ENCODE measurements at regions not wholly inside any gene's neighbourhood (a gene's known extent, or its start where the extent isn't known, plus 50 kb on each side); places are given as distances from the start of the nearest gene placed in this dataset.

- H3K4me1 Mint-ChIP-seq = peaks cover 1 to 7% (median 6%) of the 10 kb centered on the region in 3 donors
- H3K36me3 Mint-ChIP-seq = peaks cover 0 to 4% (median 0%) of the 10 kb centered on the region in 3 donors
- Histone ChIP-seq H3K27me3 (ENCODE audit: insufficient read depth, low read length, poor library complexity, severe bottlenecking) (no peaks in the 10 kb centered on the region), H3K9me3 (ENCODE audit: low read length) (no peaks in the 10 kb centered on the region), H3K36me3 (ENCODE audit: insufficient read depth, low read length) (no peaks in the 10 kb centered on the region), H3K4me1 (ENCODE audit: insufficient read depth, low read length) (no peaks in the 10 kb centered on the region), H3K27ac (ENCODE audit: low read depth, low read length) (no peak overlapping the region), H3K4me3 (ENCODE audit: low read length) (no peak overlapping the region)
- POLR2A ChIA-PET = no interaction called here
- no peaks in the 10 kb centered on the region for H3K27me3 Mint-ChIP-seq
- H3K4me3 Mint-ChIP-seq = no peak overlapping the region
- no peak overlapping the region for H3K27ac Mint-ChIP-seq
- CTCF ChIA-PET = no interaction called here
- no peak for DNase-seq
- H3K9me3 Mint-ChIP-seq = peaks cover 5 to 22% (median 12%) of the 10 kb centered on the region in 5 donors
Observed at GRCh38 chr5:25567881-25568280, 923.1 kb upstream of the CDH10 start.

- no peaks in the 10 kb centered on the region for H3K4me1 Mint-ChIP-seq
- H3K27me3 Mint-ChIP-seq = no peaks in the 10 kb centered on the region
- Histone ChIP-seq H3K4me3 (ENCODE audit: low read length) (no peak overlapping the region), H3K4me1 (ENCODE audit: insufficient read depth, low read length) (no peaks in the 10 kb centered on the region), H3K36me3 (ENCODE audit: insufficient read depth, low read length) (no peaks in the 10 kb centered on the region), H3K27me3 (ENCODE audit: insufficient read depth, low read length, poor library complexity, severe bottlenecking) (no peaks in the 10 kb centered on the region), H3K27ac (ENCODE audit: low read depth, low read length) (no peak overlapping the region), H3K9me3 (ENCODE audit: low read length) (no peaks in the 10 kb centered on the region)
- H3K4me3 Mint-ChIP-seq = no peak overlapping the region
- no peak for DNase-seq
- CTCF ChIA-PET = no interaction called here
- peaks cover 5 to 16% (median 14%) of the 10 kb centered on the region in 5 donors for H3K9me3 Mint-ChIP-seq
- POLR2A ChIA-PET = no interaction called here
- no peak overlapping the region for H3K27ac Mint-ChIP-seq
- no peaks in the 10 kb centered on the region for H3K36me3 Mint-ChIP-seq
Observed at GRCh38 chr5:25562656-25563055, 917.9 kb upstream of the CDH10 start.

GRCh38 chr5:25554077-25554476 is 909.3 kb upstream of the CDH10 start:
- H3K27me3 ChIP-seq (ENCODE audit: insufficient read depth, low read length, poor library complexity, severe bottlenecking) = no peaks in the 10 kb centered on the region
- H3K27ac ChIP-seq (ENCODE audit: low read depth, low read length) = no peak overlapping the region
- POLR2A ChIA-PET = no interaction called here
- Mint-ChIP-seq H3K27ac (no peak overlapping the region), H3K36me3 (no peaks in the 10 kb centered on the region), H3K4me1 (no peaks in the 10 kb centered on the region), H3K9me3 (peaks cover 0 to 22% (median 6%) of the 10 kb centered on the region in 5 donors), H3K4me3 (no peak overlapping the region), H3K27me3 (no peaks in the 10 kb centered on the region)
- no peaks in the 10 kb centered on the region for H3K4me1 ChIP-seq (ENCODE audit: insufficient read depth, low read length)
- H3K36me3 ChIP-seq (ENCODE audit: insufficient read depth, low read length) = no peaks in the 10 kb centered on the region
- no peak for DNase-seq
- CTCF ChIA-PET = no interaction called here
- no peaks in the 10 kb centered on the region for H3K9me3 ChIP-seq (ENCODE audit: low read length)
- H3K4me3 ChIP-seq (ENCODE audit: low read length) = no peak overlapping the region

- CTCF ChIA-PET = no interaction called here
- no peak overlapping the region for H3K27ac ChIP-seq (ENCODE audit: low read depth, low read length)
- no peaks in the 10 kb centered on the region for H3K27me3 Mint-ChIP-seq
Observed at GRCh38 chr5:25552871-25553481, 908.2 kb upstream of the CDH10 start.

GRCh38 chr5:25550793-25551192 is 906.0 kb upstream of the CDH10 start:
- peaks cover 2 to 21% (median 9%) of the 10 kb centered on the region in 5 donors for H3K9me3 Mint-ChIP-seq
- no peak overlapping the region for H3K4me3 Mint-ChIP-seq
- no peaks in the 10 kb centered on the region for H3K36me3 ChIP-seq (ENCODE audit: insufficient read depth, low read length)
- no peak overlapping the region for H3K4me3 ChIP-seq (ENCODE audit: low read length)
- H3K27me3 Mint-ChIP-seq = no peaks in the 10 kb centered on the region
- no peaks in the 10 kb centered on the region for H3K4me1 Mint-ChIP-seq
- no peaks in the 10 kb centered on the region for H3K27me3 ChIP-seq (ENCODE audit: insufficient read depth, low read length, poor library complexity, severe bottlenecking)
- H3K9me3 ChIP-seq (ENCODE audit: low read length) = no peaks in the 10 kb centered on the region
- H3K4me1 ChIP-seq (ENCODE audit: insufficient read depth, low read length) = no peaks in the 10 kb centered on the region
- H3K36me3 Mint-ChIP-seq = no peaks in the 10 kb centered on the region
- CTCF ChIA-PET = no interaction called here
- POLR2A ChIA-PET = no interaction called here
- DNase-seq = no peak
- H3K27ac Mint-ChIP-seq = no peak overlapping the region
- no peak overlapping the region for H3K27ac ChIP-seq (ENCODE audit: low read depth, low read length)

More at GRCh38 chr5:25552871-25553481, 908.2 kb upstream of the CDH10 start:
- H3K36me3 ChIP-seq (ENCODE audit: insufficient read depth, low read length) = no peaks in the 10 kb centered on the region
- no peaks in the 10 kb centered on the region for H3K4me1 Mint-ChIP-seq
- no peak for DNase-seq
- H3K4me1 ChIP-seq (ENCODE audit: insufficient read depth, low read length) = no peaks in the 10 kb centered on the region
- H3K4me3 Mint-ChIP-seq = no peak overlapping the region
- no peaks in the 10 kb centered on the region for H3K27me3 ChIP-seq (ENCODE audit: insufficient read depth, low read length, poor library complexity, severe bottlenecking)
- peaks cover 0 to 17% (median 6%) of the 10 kb centered on the region in 5 donors for H3K9me3 Mint-ChIP-seq
- no peaks in the 10 kb centered on the region for H3K36me3 Mint-ChIP-seq
- no peak overlapping the region for H3K27ac Mint-ChIP-seq
- H3K4me3 ChIP-seq (ENCODE audit: low read length) = no peak overlapping the region
- no peaks in the 10 kb centered on the region for H3K9me3 ChIP-seq (ENCODE audit: low read length)
- POLR2A ChIA-PET = no interaction called here

- Mint-ChIP-seq H3K27me3 (no peaks in the 10 kb centered on the region), H3K27ac (no peak overlapping the region), H3K4me1 (no peaks in the 10 kb centered on the region), H3K4me3 (no peak overlapping the region), H3K36me3 (no peaks in the 10 kb centered on the region), H3K9me3 (peaks cover 3 to 27% (median 9%) of the 10 kb centered on the region in 5 donors)
- no peak overlapping the region for H3K4me3 ChIP-seq (ENCODE audit: low read length)
- POLR2A ChIA-PET = no interaction called here
- no peaks in the 10 kb centered on the region for H3K36me3 ChIP-seq (ENCODE audit: insufficient read depth, low read length)
- no peak overlapping the region for H3K27ac ChIP-seq (ENCODE audit: low read depth, low read length)
- no peaks in the 10 kb centered on the region for H3K4me1 ChIP-seq (ENCODE audit: insufficient read depth, low read length)
- CTCF ChIA-PET = no interaction called here
- no peak for DNase-seq
- H3K9me3 ChIP-seq (ENCODE audit: low read length) = no peaks in the 10 kb centered on the region
- H3K27me3 ChIP-seq (ENCODE audit: insufficient read depth, low read length, poor library complexity, severe bottlenecking) = no peaks in the 10 kb centered on the region
Observed at GRCh38 chr5:25544652-25545249, 900.0 kb upstream of the CDH10 start.

- no peak for DNase-seq
- Mint-ChIP-seq H3K4me3 (no peak overlapping the region), H3K9me3 (peaks cover 1 to 29% (median 7%) of the 10 kb centered on the region in 5 donors), H3K36me3 (no peaks in the 10 kb centered on the region), H3K27ac (no peak overlapping the region), H3K27me3 (no peaks in the 10 kb centered on the region), H3K4me1 (no peaks in the 10 kb centered on the region)
- no peaks in the 10 kb centered on the region for H3K27me3 ChIP-seq (ENCODE audit: insufficient read depth, low read length, poor library complexity, severe bottlenecking)
- H3K4me1 ChIP-seq (ENCODE audit: insufficient read depth, low read length) = no peaks in the 10 kb centered on the region
- H3K4me3 ChIP-seq (ENCODE audit: low read length) = no peak overlapping the region
- H3K27ac ChIP-seq (ENCODE audit: low read depth, low read length) = no peak overlapping the region
- H3K36me3 ChIP-seq (ENCODE audit: insufficient read depth, low read length) = no peaks in the 10 kb centered on the region
- H3K9me3 ChIP-seq (ENCODE audit: low read length) = no peaks in the 10 kb centered on the region
- ChIA-PET POLR2A (no interaction called here), CTCF (no interaction called here)
Observed at GRCh38 chr5:25540628-25541027, 895.9 kb upstream of the CDH10 start.

- Mint-ChIP-seq H3K9me3 (peaks cover 1 to 23% (median 4%) of the 10 kb centered on the region in 5 donors), H3K4me3 (no peak overlapping the region), H3K4me1 (no peaks in the 10 kb centered on the region), H3K27ac (no peak overlapping the region), H3K27me3 (no peaks in the 10 kb centered on the region), H3K36me3 (no peaks in the 10 kb centered on the region)
- Histone ChIP-seq H3K9me3 (ENCODE audit: low read length) (no peaks in the 10 kb centered on the region), H3K27ac (ENCODE audit: low read depth, low read length) (no peak overlapping the region), H3K4me1 (ENCODE audit: insufficient read depth, low read length) (no peaks in the 10 kb centered on the region), H3K4me3 (ENCODE audit: low read length) (no peak overlapping the region), H3K36me3 (ENCODE audit: insufficient read depth, low read length) (no peaks in the 10 kb centered on the region), H3K27me3 (ENCODE audit: insufficient read depth, low read length, poor library complexity, severe bottlenecking) (no peaks in the 10 kb centered on the region)
- no peak for DNase-seq
- ChIA-PET POLR2A (no interaction called here), CTCF (no interaction called here)
Observed at GRCh38 chr5:25539536-25539935, 894.8 kb upstream of the CDH10 start.
